ENCODE measurements at regions not wholly inside any gene's neighbourhood (a gene's known extent, or its start where the extent isn't known, plus 50 kb on each side); places are given as distances from the start of the nearest gene placed in this dataset.

- Histone ChIP-seq H3K79me1 (ENCODE audit: low read depth in 1 of 2, low read length in 2 of 2) (no peaks in the 10 kb centered on the region), H4K8ac (ENCODE audit: low read depth in 2 of 2, low read length in 2 of 2) (peak overlapping the region; percentile 13 to 55; a peak in 2 of 4 replicates), H3K27ac (ENCODE audit: insufficient read depth, low read length) (peak overlapping the region; percentile 20; the same call in 1 of the 2 replicates), H3K4me2 (ENCODE audit: low read depth, low read length) (no peak overlapping the region), H3K4me1 (ENCODE audit: control insufficient read depth, insufficient read depth, low read length) (peaks cover 2% of the 10 kb centered on the region; the same call in 1 of the 2 replicates), H3K56ac (ENCODE audit: extremely low read depth, insufficient read depth, low read length) (peak overlapping the region; percentile 43; the same call in 1 of the 2 replicates), H4K91ac (ENCODE audit: insufficient read depth, low read depth, low read length) (peak overlapping the region; percentile 82), H3K23ac (ENCODE audit: low read depth, low read length) (peak overlapping the region; percentile 35; the same call in 1 of the 2 replicates), H2BK20ac (ENCODE audit: low read depth, low read length) (peak overlapping the region; percentile 87), H3K14ac (replicated peaks; ENCODE audit: low read depth, low read length) (peak overlapping the region; percentile 76; the same call in 1 of the 2 replicates), H3K4ac (ENCODE audit: low read depth, low read length) (peak overlapping the region; percentile 94), H3K9me1 (ENCODE audit: insufficient read depth, low read length) (0 out of 2 replicates have a peak, but pooled peaks cover 4% of the 10 kb centered on the region), H3K4me3 (ENCODE audit: insufficient read depth, low read depth, low read length) (no peak overlapping the region), H2BK120ac (ENCODE audit: low read depth, low read length) (peak overlapping the region; percentile 89), H3K18ac (ENCODE audit: low read depth, low read length) (peak overlapping the region; percentile 46; the same call in 1 of the 2 replicates), H2BK5ac (ENCODE audit: low read depth, low read length, poor library complexity, severe bottlenecking) (peak overlapping the region; percentile 65), H2AK9ac (replicated peaks; ENCODE audit: low read depth, low read length, poor library complexity) (no peak overlapping the region), H3K27me3 (ENCODE audit: control insufficient read depth, insufficient read depth, low read length) (no peaks in the 10 kb centered on the region), H3K36me3 (ENCODE audit: control insufficient read depth, insufficient read depth, low read length) (no peaks in the 10 kb centered on the region), H2AK5ac (ENCODE audit: low read depth, low read length) (peak overlapping the region; percentile 70), H3K9me3 (ENCODE audit: control insufficient read depth, insufficient read depth, low read length) (no peaks in the 10 kb centered on the region), H2AFZ (replicated peaks; ENCODE audit: low read length, poor library complexity) (no peak overlapping the region), H2BK15ac (ENCODE audit: low read depth, low read length) (peak overlapping the region; percentile 51; the same call in 1 of the 3 replicates), H4K20me1 (ENCODE audit: insufficient read depth, low read length) (no peaks in the 10 kb centered on the region), H3K9ac (ENCODE audit: low read depth, low read length) (no peak overlapping the region), H4K5ac (ENCODE audit: low read depth, low read length) (peak overlapping the region; percentile 36; the same call in 1 of the 2 replicates)
- in situ Hi-C loops (cut with MboI; ENCODE audit: low sequenced_read_pairs): no loop called here
- intact Hi-C loops (cut with micrococcal nuclease): loop anchor here (1.0 to 5.0 kb wide), 3 partner anchors 257 to 457 kb away; no protein-coding TSS in a partner anchor
- ChIA-PET POLR2A (ENCODE audit: unreplicated experiment) (no interaction called here), CTCF (no interaction called here)
- dilution Hi-C loops (cut with HindIII; ENCODE audit: low sequenced_read_pairs, unreplicated experiment): no loop called here
- peak; percentile 48 for ATAC-seq (ENCODE audit: low read depth)
- no peak for TF ChIP-seq ELK1 (IDR thresholded peaks at IDR 0.05; ENCODE audit: borderline replicate concordance, low read depth, low read length)
- TF ChIP-seq NFE2L2 (IDR thresholded peaks at IDR 0.05; ENCODE audit: low read depth, low read length): no peak
- no peak for TF ChIP-seq CHD1 (IDR thresholded peaks at IDR 0.05; ENCODE audit: low read depth, low read length)
- 0 out of 2 replicates have a peak, but pooled peaks have one; percentile 7 for TF ChIP-seq CEBPB (IDR thresholded peaks at IDR 0.05; ENCODE audit: low read depth, low read length)
- TF ChIP-seq RAD21 (IDR thresholded peaks at IDR 0.05; ENCODE audit: low read length): no peak
- WGBS, 2 experiments (ENCODE audit: extremely low coverage in 2 of 2, insufficient read length in 1 of 2): no CpG with 5 or more reads among the region's 3 CpGs
- DNase-seq: peak; percentile 1
- no TSS peak for BruUV-seq (replicated peaks)
Observed at GRCh38 chr13:104314926-104315535, 1248.8 kb upstream of the SLC10A2 start.

Measured in IMR-90 (cell line).